ENCODE measurements at regions not wholly inside any gene's neighbourhood (a gene's known extent, or its start where the extent isn't known, plus 50 kb on each side); places are given as distances from the start of the nearest gene placed in this dataset.
"Not testable (repeated sequence)": the region's sequence is repeated elsewhere in the genome, so short reads cannot be mapped to it uniquely, and the experiment has no call there.

- CTCF ChIA-PET; H3K4me3 ChIP-seq (ENCODE audit: control extremely low read depth in 1 of 5, extremely low read depth in 1 of 5, insufficient read depth in 1 of 5, low read depth in 2 of 5, low read length in 4 of 5); H3K9ac ChIP-seq (ENCODE audit: low read length); H3K4me2 ChIP-seq (replicated peaks; ENCODE audit: low read depth, low read length, poor library complexity, severe bottlenecking); H3K9me3 ChIP-seq (ENCODE audit: control extremely low read depth in 1 of 3, control insufficient read depth in 2 of 3, insufficient read depth in 1 of 3, low read length in 2 of 3); H3K27ac ChIP-seq (ENCODE audit: low read length in 2 of 2); H3K4me1 ChIP-seq (ENCODE audit: control insufficient read depth in 2 of 2, insufficient read depth in 2 of 2, low read length in 2 of 2); H3K79me2 ChIP-seq (ENCODE audit: control insufficient read depth, insufficient read depth, low read length); DNase-seq; POLR2A ChIA-PET; H4K20me1 ChIP-seq (ENCODE audit: control insufficient read depth, insufficient read depth, low read length, poor library complexity, severe bottlenecking); H3K4me1 Mint-ChIP-seq; H3K4me3 Mint-ChIP-seq; H2AFZ ChIP-seq (ENCODE audit: insufficient read depth, low read depth, low read length, poor library complexity, severe bottlenecking); H3K36me3 ChIP-seq (replicated peaks in 1 of 2; ENCODE audit: control extremely low read depth in 1 of 2, control insufficient read depth in 1 of 2, extremely low read depth in 1 of 2, insufficient read depth in 2 of 2, low read length in 1 of 2); intact Hi-C loops (cut with micrococcal nuclease); ATAC-seq (ENCODE audit: low read depth); H3K27me3 ChIP-seq (replicated peaks in 1 of 4; ENCODE audit: control extremely low read depth in 1 of 4, control insufficient read depth in 3 of 4, insufficient read depth in 4 of 4, low read length in 3 of 4); H3K9me3 Mint-ChIP-seq (ENCODE audit: insufficient read depth); H3K27ac Mint-ChIP-seq; H3K27me3 Mint-ChIP-seq: not testable (repeated sequence)
- 94% methylated on average over 3 of the region's 20 CpGs for WGBS (ENCODE audit: insufficient coverage)
Measured at GRCh38 chr4:131743348-131743747, 1405.7 kb upstream of the PCDH10 start.

GRCh38 chr4:131747203-131747602 lies 1401.9 kb upstream of the PCDH10 start:
- peaks cover 0 to 11% (median 0%) of the 10 kb centered on the region in 3 donors for H3K9me3 ChIP-seq (ENCODE audit: control extremely low read depth in 1 of 3, control insufficient read depth in 2 of 3, insufficient read depth in 1 of 3, low read length in 2 of 3)
- H4K20me1 ChIP-seq (ENCODE audit: control insufficient read depth, insufficient read depth, low read length, poor library complexity, severe bottlenecking); POLR2A ChIA-PET; H3K79me2 ChIP-seq (ENCODE audit: control insufficient read depth, insufficient read depth, low read length); H3K27me3 Mint-ChIP-seq; H3K9ac ChIP-seq (ENCODE audit: low read length); ATAC-seq (ENCODE audit: low read depth); H3K4me1 Mint-ChIP-seq; DNase-seq; intact Hi-C loops (cut with micrococcal nuclease); H3K9me3 Mint-ChIP-seq (ENCODE audit: insufficient read depth); H3K4me1 ChIP-seq (ENCODE audit: control insufficient read depth in 2 of 2, insufficient read depth in 2 of 2, low read length in 2 of 2); H3K27ac ChIP-seq (ENCODE audit: low read length in 2 of 2); H3K27ac Mint-ChIP-seq; H3K4me2 ChIP-seq (replicated peaks; ENCODE audit: low read depth, low read length, poor library complexity, severe bottlenecking); H3K27me3 ChIP-seq (replicated peaks in 1 of 4; ENCODE audit: control extremely low read depth in 1 of 4, control insufficient read depth in 3 of 4, insufficient read depth in 4 of 4, low read length in 3 of 4); CTCF ChIA-PET; H3K4me3 Mint-ChIP-seq; H3K36me3 ChIP-seq (replicated peaks in 1 of 2; ENCODE audit: control extremely low read depth in 1 of 2, control insufficient read depth in 1 of 2, extremely low read depth in 1 of 2, insufficient read depth in 2 of 2, low read length in 1 of 2); H3K4me3 ChIP-seq (ENCODE audit: control extremely low read depth in 1 of 5, extremely low read depth in 1 of 5, insufficient read depth in 1 of 5, low read depth in 2 of 5, low read length in 4 of 5); H2AFZ ChIP-seq (ENCODE audit: insufficient read depth, low read depth, low read length, poor library complexity, severe bottlenecking): not testable (repeated sequence)
- no CpG with 5 or more reads among the region's 34 CpGs for WGBS (ENCODE audit: insufficient coverage)

GRCh38 chr4:131749224-131749623 lies 1399.9 kb upstream of the PCDH10 start:
- H3K4me3 ChIP-seq (ENCODE audit: control extremely low read depth in 1 of 5, extremely low read depth in 1 of 5, insufficient read depth in 1 of 5, low read depth in 2 of 5, low read length in 4 of 5); H3K4me2 ChIP-seq (replicated peaks; ENCODE audit: low read depth, low read length, poor library complexity, severe bottlenecking); H3K27ac Mint-ChIP-seq; POLR2A ChIA-PET; H3K9ac ChIP-seq (ENCODE audit: low read length); H3K4me3 Mint-ChIP-seq; H3K27me3 Mint-ChIP-seq; H3K4me1 ChIP-seq (ENCODE audit: control insufficient read depth in 2 of 2, insufficient read depth in 2 of 2, low read length in 2 of 2); H3K36me3 ChIP-seq (replicated peaks in 1 of 2; ENCODE audit: control extremely low read depth in 1 of 2, control insufficient read depth in 1 of 2, extremely low read depth in 1 of 2, insufficient read depth in 2 of 2, low read length in 1 of 2); DNase-seq; intact Hi-C loops (cut with micrococcal nuclease); H3K27me3 ChIP-seq (replicated peaks in 1 of 4; ENCODE audit: control extremely low read depth in 1 of 4, control insufficient read depth in 3 of 4, insufficient read depth in 4 of 4, low read length in 3 of 4); H3K27ac ChIP-seq (ENCODE audit: low read length in 2 of 2); H3K4me1 Mint-ChIP-seq; ATAC-seq (ENCODE audit: low read depth); H4K20me1 ChIP-seq (ENCODE audit: control insufficient read depth, insufficient read depth, low read length, poor library complexity, severe bottlenecking); H3K79me2 ChIP-seq (ENCODE audit: control insufficient read depth, insufficient read depth, low read length); H2AFZ ChIP-seq (ENCODE audit: insufficient read depth, low read depth, low read length, poor library complexity, severe bottlenecking); CTCF ChIA-PET; H3K9me3 ChIP-seq (ENCODE audit: control extremely low read depth in 1 of 3, control insufficient read depth in 2 of 3, insufficient read depth in 1 of 3, low read length in 2 of 3); H3K9me3 Mint-ChIP-seq (ENCODE audit: insufficient read depth): not testable (repeated sequence)
- WGBS (ENCODE audit: insufficient coverage) = no CpG with 5 or more reads among the region's 31 CpGs

- H3K9me3 Mint-ChIP-seq (ENCODE audit: insufficient read depth); intact Hi-C loops (cut with micrococcal nuclease); H3K9ac ChIP-seq (ENCODE audit: low read length); H3K4me1 ChIP-seq (ENCODE audit: control insufficient read depth in 2 of 2, insufficient read depth in 2 of 2, low read length in 2 of 2); H2AFZ ChIP-seq (ENCODE audit: insufficient read depth, low read depth, low read length, poor library complexity, severe bottlenecking); CTCF ChIA-PET; H3K27me3 Mint-ChIP-seq; DNase-seq; H3K27ac Mint-ChIP-seq; H3K4me3 Mint-ChIP-seq; H3K27ac ChIP-seq (ENCODE audit: low read length in 2 of 2); H4K20me1 ChIP-seq (ENCODE audit: control insufficient read depth, insufficient read depth, low read length, poor library complexity, severe bottlenecking); H3K27me3 ChIP-seq (replicated peaks in 1 of 4; ENCODE audit: control extremely low read depth in 1 of 4, control insufficient read depth in 3 of 4, insufficient read depth in 4 of 4, low read length in 3 of 4); H3K36me3 ChIP-seq (replicated peaks in 1 of 2; ENCODE audit: control extremely low read depth in 1 of 2, control insufficient read depth in 1 of 2, extremely low read depth in 1 of 2, insufficient read depth in 2 of 2, low read length in 1 of 2); H3K4me2 ChIP-seq (replicated peaks; ENCODE audit: low read depth, low read length, poor library complexity, severe bottlenecking); H3K4me3 ChIP-seq (ENCODE audit: control extremely low read depth in 1 of 5, extremely low read depth in 1 of 5, insufficient read depth in 1 of 5, low read depth in 2 of 5, low read length in 4 of 5); ATAC-seq (ENCODE audit: low read depth); H3K4me1 Mint-ChIP-seq; H3K9me3 ChIP-seq (ENCODE audit: control extremely low read depth in 1 of 3, control insufficient read depth in 2 of 3, insufficient read depth in 1 of 3, low read length in 2 of 3); POLR2A ChIA-PET; H3K79me2 ChIP-seq (ENCODE audit: control insufficient read depth, insufficient read depth, low read length): not testable (repeated sequence)
- 84% methylated on average over 17 of the region's 25 CpGs for WGBS (ENCODE audit: insufficient coverage)
Measured at GRCh38 chr4:131750006-131750405, 1399.1 kb upstream of the PCDH10 start.

Measured in B cell (primary cell).